SK-N-SH (cell line): ENCODE measurements at regions not wholly inside any gene's neighbourhood (a gene's known extent, or its start where the extent isn't known, plus 50 kb on each side); places are given as distances from the start of the nearest gene placed in this dataset.

ENCODE experiments used
- CTCF ChIA-PET: fragments of 300-600, 350-600 bp; formaldehyde crosslinking; extraction: SDS; loops from one replicate; lab custom pipeline; 2021; lab: Yijun Ruan, JAX
- POLR2A ChIA-PET: fragments of 350-600 bp; sonication (Branson Sonifier 250); formaldehyde crosslinking; extraction: SDS; loops from one replicate; lab custom pipeline; 2020; ENCODE audit warnings: antibody characterized with exemption, inconsistent platforms; lab: Yijun Ruan, JAX
- DNase-seq: peaks from one replicate; pipeline ENCODE4 v3.0.0; 2012
- H2AFZ ChIP-seq: fragments of 200-600 bp; sonication (generic); 2 replicates; pipeline ENCODE4 v1.8.1; 2016; ENCODE audit warnings: antibody characterized with exemption, mild to moderate bottlenecking, low read depth
- H3F3A ChIP-seq: fragments of 200-600 bp; sonication (generic); replicated peaks from 2 replicates; pipeline ENCODE3; 2016; ENCODE audit warnings: antibody characterized with exemption, mild to moderate bottlenecking; ENCODE audit not compliant: insufficient read depth
- H3K27ac ChIP-seq, 2 experiments: fragments of 200-500 bp in 1 of 2; fragments of 200-600 bp in 1 of 2; sonication (Bioruptor generic) in 1 of 2; sonication (generic), shearing (Covaris generic) in 1 of 2; 2 replicates each; pipeline versions ENCODE4 v1.5.1 to v1.6.1; 2014 to 2016; ENCODE audit warnings: low read depth in 2 of 2, inconsistent platforms in 1 of 2, low read length in 1 of 2, mild to moderate bottlenecking in 1 of 2, mixed read lengths in 1 of 2
- H3K27me3 ChIP-seq: fragments of 200-600 bp; sonication (generic), shearing (Covaris generic); 2 replicates; pipeline ENCODE4 v1.6.1; 2016; ENCODE audit warnings: mixed run types; ENCODE audit not compliant: insufficient read depth
- H3K36me3 ChIP-seq, 2 experiments: fragments of 200-500 bp in 1 of 2; fragments of 200-600 bp in 1 of 2; sonication (Bioruptor generic) in 1 of 2; sonication (generic) in 1 of 2; replicated peaks in 1 of 2; 2 replicates each; pipeline versions ENCODE3 to v1.5.1; 2014 to 2016; ENCODE audit warnings: low read length in 1 of 2, mild to moderate bottlenecking in 1 of 2; ENCODE audit not compliant: insufficient read depth in 2 of 2, control insufficient read depth in 1 of 2
- H3K4me1 ChIP-seq, 2 experiments: fragments of 200-500 bp in 1 of 2; fragments of 200-600 bp in 1 of 2; sonication (Bioruptor generic) in 1 of 2; sonication (generic), shearing (Covaris generic) in 1 of 2; 2 replicates each; pipeline versions ENCODE4 v1.5.1 to v1.6.1; 2014 to 2016; ENCODE audit warnings: low read depth in 1 of 2, low read length in 1 of 2, mixed run types in 1 of 2; ENCODE audit not compliant: insufficient read depth in 2 of 2, control insufficient read depth in 1 of 2
- H3K4me2 ChIP-seq: fragments of 200-600 bp; sonication (generic), shearing (Covaris generic); 2 replicates; pipeline ENCODE4 v1.6.1; 2017; ENCODE audit warnings: mixed run types
- H3K4me3 ChIP-seq, 2 experiments: fragments of 200-500 bp in 1 of 2; fragments of 200-600 bp in 1 of 2; sonication (Bioruptor generic) in 1 of 2; sonication (generic), shearing (Covaris generic) in 1 of 2; 2 replicates each; pipeline versions ENCODE4 v1.5.1 to v1.8.1; 2014 to 2016; ENCODE audit warnings: low read depth in 2 of 2, inconsistent platforms in 1 of 2, low read length in 1 of 2, mild to moderate bottlenecking in 1 of 2, mixed read lengths in 1 of 2, moderate library complexity in 1 of 2
- H3K79me2 ChIP-seq: fragments of 200-600 bp; sonication (generic); 2 replicates; pipeline ENCODE4 v1.8.1; 2017; ENCODE audit warnings: mild to moderate bottlenecking; ENCODE audit not compliant: insufficient read depth
- H3K9ac ChIP-seq: fragments of 200-600 bp; sonication (generic); 2 replicates; pipeline ENCODE4 v1.6.1; 2017; ENCODE audit warnings: mixed run types
- H3K9me2 ChIP-seq: fragments of 200-600 bp; sonication (generic); 2 replicates; pipeline ENCODE4 v1.6.1; 2017; ENCODE audit warnings: mixed run types
- H3K9me3 ChIP-seq: fragments of 200-600 bp; sonication (generic); 2 replicates; pipeline ENCODE4 v1.6.1; 2017; ENCODE audit warnings: mixed run types, mild to moderate bottlenecking, moderate library complexity
- H4K20me1 ChIP-seq: fragments of 200-600 bp; sonication (generic); 2 replicates; pipeline ENCODE4 v1.6.1; 2017; ENCODE audit warnings: mild to moderate bottlenecking, mixed run types; ENCODE audit not compliant: insufficient read depth
- ELF1 ChIP-seq: IDR thresholded peaks from 2 replicates; pipeline ENCODE4 v1.4.0; 2012
- EZH2phosphoT487 ChIP-seq: fragments of 200-600 bp; sonication (generic); IDR thresholded peaks from 2 replicates; pipeline ENCODE4 v1.6.1; 2017; ENCODE audit warnings: low read depth, mixed run types, mild to moderate bottlenecking, antibody characterized with exemption, moderate library complexity, borderline replicate concordance
- FOSL2 ChIP-seq: IDR thresholded peaks from 2 replicates; pipeline ENCODE4 v1.4.0; 2012; ENCODE audit warnings: low read depth, mild to moderate bottlenecking, moderate library complexity, borderline replicate concordance
- FOXM1 ChIP-seq: IDR thresholded peaks from 2 replicates; pipeline ENCODE4 v1.4.0; 2012; ENCODE audit warnings: low read depth, mild to moderate bottlenecking
- GATA2 ChIP-seq: sonication (generic); formaldehyde crosslinking; IDR thresholded peaks from 2 replicates; pipeline ENCODE4 v1.5.0; 2020; ENCODE audit warnings: mild to moderate bottlenecking, missing genetic modification reagents
- IRF3 ChIP-seq: fragments of 150-350 bp; IDR thresholded peaks from 2 replicates; pipeline ENCODE4 v1.6.1; 2016; ENCODE audit warnings: mild to moderate bottlenecking, low read depth, low read length
- JUND ChIP-seq: IDR thresholded peaks from 2 replicates; pipeline ENCODE4 v1.4.0; 2012
- MAX ChIP-seq: IDR thresholded peaks from 2 replicates; pipeline ENCODE4 v1.4.0; 2012; ENCODE audit warnings: low read depth
- MEF2A ChIP-seq: IDR thresholded peaks from 2 replicates; pipeline ENCODE4 v1.4.0; 2012; ENCODE audit warnings: low read depth, borderline replicate concordance
- MXI1 ChIP-seq: IDR thresholded peaks from 2 replicates; pipeline ENCODE4 v1.6.1; 2012; ENCODE audit warnings: mild to moderate bottlenecking, low read depth, low read length, improper control_type of control experiment
- NFIC ChIP-seq: IDR thresholded peaks from 2 replicates; pipeline ENCODE4 v1.4.0; 2012; ENCODE audit warnings: borderline replicate concordance
- POLR2AphosphoS5 ChIP-seq: IDR thresholded peaks from 2 replicates; pipeline ENCODE4 v1.6.1; 2012; ENCODE audit warnings: low read depth, low read length
- RAD21 ChIP-seq: IDR thresholded peaks from 2 replicates; pipeline ENCODE4 v1.6.1; 2012; ENCODE audit warnings: mild to moderate bottlenecking, low read length
- REST ChIP-seq: IDR thresholded peaks from 2 replicates; pipeline ENCODE4 v1.6.1; 2012; ENCODE audit warnings: mild to moderate bottlenecking, low read depth, low read length, moderate library complexity
- RXRA ChIP-seq: IDR thresholded peaks from 2 replicates; pipeline ENCODE4 v1.4.0; 2012; ENCODE audit warnings: low read depth, mild to moderate bottlenecking, borderline replicate concordance
- SIN3A ChIP-seq: IDR thresholded peaks from 2 replicates; pipeline ENCODE4 v1.6.1; 2012; ENCODE audit warnings: low read depth, mild to moderate bottlenecking, low read length, moderate library complexity, borderline replicate concordance
- TAF1 ChIP-seq: IDR thresholded peaks from 2 replicates; pipeline ENCODE4 v1.6.1; 2012; ENCODE audit warnings: low read depth, mild to moderate bottlenecking, low read length, moderate library complexity, borderline replicate concordance
- TCF12 ChIP-seq: IDR thresholded peaks from 2 replicates; pipeline ENCODE4 v1.4.0; 2012
- TEAD4 ChIP-seq: IDR thresholded peaks from 2 replicates; pipeline ENCODE4 v1.4.0; 2012; ENCODE audit warnings: mild to moderate bottlenecking, borderline replicate concordance; ENCODE audit not compliant: insufficient read depth
- YY1 ChIP-seq: IDR thresholded peaks from 2 replicates; pipeline ENCODE4 v1.4.0; 2012; ENCODE audit warnings: low read depth, mild to moderate bottlenecking
- ZBTB33 ChIP-seq: IDR thresholded peaks from 2 replicates; pipeline ENCODE4 v1.4.0; 2012; ENCODE audit warnings: low read depth, borderline replicate concordance
- WGBS: methylation state at CpG from one replicate; pipeline ENCODE4 v1.1.6; 2017; ENCODE audit warnings: low lambda C conversion rate; 5-methylcytosine and 5-hydroxymethylcytosine counted together
- TF ChIP-seq, protein P1 (sequence below): IDR thresholded peaks from 2 replicates; pipeline ENCODE4; 2012
- TF ChIP-seq, protein P2 (sequence below): IDR thresholded peaks from 2 replicates; pipeline ENCODE4 v1.4.0; 2012; ENCODE audit warnings: low read depth, borderline replicate concordance

- Histone ChIP-seq H3K4me1 (peaks cover 8 to 22% of the 10 kb centered on the region in 2 experiments), H3K36me3 (no peaks in the 10 kb centered on the region), H3K9ac (peak overlapping the region; percentile 72), H4K20me1 (no peaks in the 10 kb centered on the region), H3K27ac (peak overlapping the region; percentile 95 to 100), H3K9me2 (no peaks in the 10 kb centered on the region), H3F3A (peaks cover 33% of the 10 kb centered on the region), H3K79me2 (no peaks in the 10 kb centered on the region), H3K4me2 (peak overlapping the region; percentile 80), H3K4me3 (peak overlapping the region; percentile 23 to 27; a peak in 2 of 4 replicates), H3K27me3 (no peaks in the 10 kb centered on the region), H3K9me3 (no peaks in the 10 kb centered on the region), H2AFZ (0 out of 2 replicates have a peak overlapping the region, but pooled peaks have one; percentile 38)
- POLR2A ChIA-PET: no interaction called here
- CTCF ChIA-PET: interaction anchor here (0.6 kb wide), 1 partner anchor 314 kb away, joined by 3 read pairs; no protein-coding TSS in a partner anchor
- DNase-seq: no peak
- WGBS: under 1% methylated on average over 10 of the region's 12 CpGs
- TF ChIP-seq FOSL2 (peak; percentile 93), YY1 (peak; percentile 63; the same call in 1 of the 2 replicates), MEF2A (no peak; the same call in 1 of the 2 replicates), ELF1 (peak; percentile 42; the same call in 1 of the 2 replicates), POLR2AphosphoS5 (peak; percentile 93), TCF12 (peak; percentile 99), NFIC (peak; percentile 97), TEAD4 (peak; percentile 98), ZBTB33 (0 out of 2 replicates have a peak, but pooled peaks have one; percentile 48), RAD21 (no peak), IRF3 (no peak), MAX (peak; percentile 82), TAF1 (peak; percentile 12; the same call in 1 of the 2 replicates), EZH2phosphoT487 (no peak), FOXM1 (peak; percentile 93), MXI1 (no peak), RXRA (peak; percentile 89; the same call in 1 of the 2 replicates), JUND (peak; percentile 93), SIN3A (peak; percentile 81; the same call in 1 of the 2 replicates), GATA2 (CRISPR knock-in tag) (no peak), REST (peak; percentile 56; the same call in 1 of the 2 replicates)
- TF ChIP-seq, protein P1, sequence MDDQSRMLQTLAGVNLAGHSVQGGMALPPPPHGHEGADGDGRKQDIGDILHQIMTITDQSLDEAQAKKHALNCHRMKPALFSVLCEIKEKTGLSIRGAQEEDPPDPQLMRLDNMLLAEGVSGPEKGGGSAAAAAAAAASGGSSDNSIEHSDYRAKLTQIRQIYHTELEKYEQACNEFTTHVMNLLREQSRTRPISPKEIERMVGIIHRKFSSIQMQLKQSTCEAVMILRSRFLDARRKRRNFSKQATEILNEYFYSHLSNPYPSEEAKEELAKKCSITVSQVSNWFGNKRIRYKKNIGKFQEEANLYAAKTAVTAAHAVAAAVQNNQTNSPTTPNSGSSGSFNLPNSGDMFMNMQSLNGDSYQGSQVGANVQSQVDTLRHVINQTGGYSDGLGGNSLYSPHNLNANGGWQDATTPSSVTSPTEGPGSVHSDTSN: peak; percentile 98
- TF ChIP-seq, protein P2, sequence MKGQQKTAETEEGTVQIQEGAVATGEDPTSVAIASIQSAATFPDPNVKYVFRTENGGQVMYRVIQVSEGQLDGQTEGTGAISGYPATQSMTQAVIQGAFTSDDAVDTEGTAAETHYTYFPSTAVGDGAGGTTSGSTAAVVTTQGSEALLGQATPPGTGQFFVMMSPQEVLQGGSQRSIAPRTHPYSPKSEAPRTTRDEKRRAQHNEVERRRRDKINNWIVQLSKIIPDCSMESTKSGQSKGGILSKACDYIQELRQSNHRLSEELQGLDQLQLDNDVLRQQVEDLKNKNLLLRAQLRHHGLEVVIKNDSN: peak; percentile 71
Observed at GRCh38 chr3:55160241-55160983, 232.6 kb upstream of the LRTM1 start.
